Chondrocyte (in vitro differentiated cells): ENCODE measurements at regions not wholly inside any gene's neighbourhood (a gene's known extent, or its start where the extent isn't known, plus 50 kb on each side); places are given as distances from the start of the nearest gene placed in this dataset.

Experiments
- DNase-seq: peaks from one replicate; pipeline ENCODE4 v3.0.0; 2021; ENCODE audit warnings: mixed read lengths, low spot score
- H3K27ac Mint-ChIP-seq: one replicate; pipeline ENCODE4 v1.8.0; 2021; ENCODE audit warnings: mild to moderate bottlenecking, moderate library complexity, mixed read lengths; ENCODE audit not compliant: unreplicated experiment
- H3K27me3 Mint-ChIP-seq: 2 replicates; pipeline ENCODE4 v1.8.0; 2021; ENCODE audit warnings: low read depth, mixed read lengths
- H3K36me3 Mint-ChIP-seq: 2 replicates; pipeline ENCODE4 v1.8.0; 2021; ENCODE audit warnings: low read depth, mixed read lengths
- H3K4me1 Mint-ChIP-seq: 2 replicates; pipeline ENCODE4 v1.8.0; 2021; ENCODE audit warnings: low read depth, mild to moderate bottlenecking, mixed read lengths
- H3K4me3 Mint-ChIP-seq: one replicate; pipeline ENCODE4 v1.8.0; 2021; ENCODE audit warnings: mild to moderate bottlenecking, moderate library complexity, mixed read lengths; ENCODE audit not compliant: unreplicated experiment
- H3K9me3 Mint-ChIP-seq: 2 replicates; pipeline ENCODE4 v1.8.0; 2021; ENCODE audit warnings: low read depth, mixed read lengths
- TF ChIP-seq, protein P1 (sequence below): fragments of 200-600 bp; sonication (generic); IDR thresholded peaks from 2 replicates; pipeline ENCODE4 v1.5.0; 2021; ENCODE audit warnings: antibody characterized with exemption, mild to moderate bottlenecking, moderate library complexity

DNA sequence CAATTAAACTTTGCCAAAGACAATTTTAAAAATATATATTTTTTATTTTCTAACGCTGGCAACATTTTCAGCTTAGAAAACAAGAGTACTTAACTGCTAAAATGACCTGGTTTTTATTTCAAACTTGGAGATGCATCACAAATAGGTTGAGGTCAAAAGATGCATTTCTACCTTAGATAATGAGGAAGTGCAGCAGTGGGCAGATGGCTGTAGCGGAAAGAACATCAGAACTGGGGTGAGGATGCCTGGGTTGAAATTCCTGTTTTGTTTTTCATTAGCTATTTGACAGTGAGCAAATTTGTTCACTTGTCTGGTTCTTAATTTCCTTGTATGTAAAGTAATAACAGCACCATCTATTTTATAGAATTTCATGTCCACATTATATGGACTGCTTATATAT lies 524.8 kb upstream of the KLF4 start:
- H3K4me1 Mint-ChIP-seq, result no peaks in the 10 kb centered on the region
- H3K27me3 Mint-ChIP-seq, result peaks cover 2% of the 10 kb centered on the region

DNA sequence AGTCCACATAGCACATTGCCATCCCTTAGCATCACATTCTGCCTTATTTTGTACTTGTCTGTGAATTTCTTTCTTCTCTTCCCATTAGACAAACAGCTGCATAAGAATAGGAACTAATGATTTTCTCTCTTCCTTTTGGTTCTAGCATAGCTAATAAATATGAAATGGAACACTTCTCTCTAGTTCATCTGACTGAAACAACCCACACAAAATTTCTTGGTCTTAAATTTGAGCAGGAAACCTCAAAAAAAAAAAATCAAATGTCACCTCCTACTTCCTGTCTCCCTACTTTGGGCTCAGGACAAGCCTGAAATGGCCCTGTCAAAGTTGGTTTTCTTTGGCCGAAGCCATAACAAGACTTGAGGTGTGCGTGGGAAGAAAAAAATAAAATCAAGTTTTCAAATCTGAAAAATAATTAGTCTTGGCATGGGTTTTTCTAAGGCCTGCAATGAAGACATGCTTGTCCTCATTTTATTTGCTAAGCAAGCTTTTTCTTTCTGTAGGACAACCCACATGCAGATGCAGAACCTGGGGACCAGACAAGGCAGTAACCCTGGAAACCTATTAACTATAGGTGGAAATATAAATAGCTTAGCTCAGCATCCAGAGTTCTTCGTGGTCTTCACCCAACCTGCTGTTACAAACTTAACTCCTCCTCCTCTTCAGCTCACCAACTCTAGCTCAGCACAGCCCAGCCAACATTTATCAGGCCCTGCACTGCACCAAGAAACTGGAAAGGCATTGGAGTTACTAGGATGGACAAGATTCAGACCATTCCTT lies 523.5 kb upstream of the KLF4 start:
- Mint-ChIP-seq H3K27ac (no peak overlapping the region), H3K36me3 (no peaks in the 10 kb centered on the region), H3K4me1 (no peaks in the 10 kb centered on the region), H3K9me3 (no peaks in the 10 kb centered on the region), H3K4me3 (no peak overlapping the region), H3K27me3 (peaks cover 4% of the 10 kb centered on the region)
- no peak for DNase-seq
- TF ChIP-seq, protein P1, sequence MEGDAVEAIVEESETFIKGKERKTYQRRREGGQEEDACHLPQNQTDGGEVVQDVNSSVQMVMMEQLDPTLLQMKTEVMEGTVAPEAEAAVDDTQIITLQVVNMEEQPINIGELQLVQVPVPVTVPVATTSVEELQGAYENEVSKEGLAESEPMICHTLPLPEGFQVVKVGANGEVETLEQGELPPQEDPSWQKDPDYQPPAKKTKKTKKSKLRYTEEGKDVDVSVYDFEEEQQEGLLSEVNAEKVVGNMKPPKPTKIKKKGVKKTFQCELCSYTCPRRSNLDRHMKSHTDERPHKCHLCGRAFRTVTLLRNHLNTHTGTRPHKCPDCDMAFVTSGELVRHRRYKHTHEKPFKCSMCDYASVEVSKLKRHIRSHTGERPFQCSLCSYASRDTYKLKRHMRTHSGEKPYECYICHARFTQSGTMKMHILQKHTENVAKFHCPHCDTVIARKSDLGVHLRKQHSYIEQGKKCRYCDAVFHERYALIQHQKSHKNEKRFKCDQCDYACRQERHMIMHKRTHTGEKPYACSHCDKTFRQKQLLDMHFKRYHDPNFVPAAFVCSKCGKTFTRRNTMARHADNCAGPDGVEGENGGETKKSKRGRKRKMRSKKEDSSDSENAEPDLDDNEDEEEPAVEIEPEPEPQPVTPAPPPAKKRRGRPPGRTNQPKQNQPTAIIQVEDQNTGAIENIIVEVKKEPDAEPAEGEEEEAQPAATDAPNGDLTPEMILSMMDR, result no peak

More for the DNA sequence above, 524.8 kb upstream of the KLF4 start:
- Mint-ChIP-seq H3K27ac (no peak overlapping the region), H3K36me3 (no peaks in the 10 kb centered on the region), H3K4me3 (no peak overlapping the region), H3K9me3 (no peaks in the 10 kb centered on the region)
- TF ChIP-seq, protein P1, result no peak
- no peak for DNase-seq

DNA sequence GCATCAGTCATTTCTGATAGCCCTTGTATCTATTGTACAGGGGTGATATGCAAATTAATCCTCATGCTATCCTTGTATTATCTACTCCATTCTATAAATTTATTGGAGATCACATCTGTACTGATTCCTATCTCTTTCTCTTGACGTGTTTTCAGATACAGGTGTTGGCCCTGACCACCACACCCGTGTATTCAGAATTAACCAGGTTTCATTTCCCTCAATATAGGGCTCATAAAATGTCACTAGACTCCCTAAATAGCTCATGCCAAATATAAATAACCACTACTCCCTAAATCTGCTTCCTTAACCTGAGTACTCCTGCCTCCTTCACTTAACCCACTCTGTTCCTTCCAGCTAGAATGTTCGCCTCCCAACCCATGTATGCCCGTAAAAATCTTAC lies 522.8 kb upstream of the KLF4 start:
- Mint-ChIP-seq H3K4me3 (no peak overlapping the region), H3K36me3 (no peaks in the 10 kb centered on the region), H3K27ac (no peak overlapping the region), H3K9me3 (no peaks in the 10 kb centered on the region), H3K4me1 (no peaks in the 10 kb centered on the region), H3K27me3 (peaks cover 4% of the 10 kb centered on the region)
- DNase-seq, result no peak
- TF ChIP-seq, protein P1, result no peak

GRCh38 chr9:108003526-108003925 lies 514.0 kb upstream of the KLF4 start:
- no peak overlapping the region for H3K27ac Mint-ChIP-seq
- TF ChIP-seq, protein P1, result no peak
- H3K9me3 Mint-ChIP-seq, result no peaks in the 10 kb centered on the region
- no peak for DNase-seq
- H3K4me3 Mint-ChIP-seq, result no peak overlapping the region
- no peaks in the 10 kb centered on the region for H3K36me3 Mint-ChIP-seq
- H3K4me1 Mint-ChIP-seq, result no peaks in the 10 kb centered on the region
- peaks cover 31% of the 10 kb centered on the region for H3K27me3 Mint-ChIP-seq

DNA sequence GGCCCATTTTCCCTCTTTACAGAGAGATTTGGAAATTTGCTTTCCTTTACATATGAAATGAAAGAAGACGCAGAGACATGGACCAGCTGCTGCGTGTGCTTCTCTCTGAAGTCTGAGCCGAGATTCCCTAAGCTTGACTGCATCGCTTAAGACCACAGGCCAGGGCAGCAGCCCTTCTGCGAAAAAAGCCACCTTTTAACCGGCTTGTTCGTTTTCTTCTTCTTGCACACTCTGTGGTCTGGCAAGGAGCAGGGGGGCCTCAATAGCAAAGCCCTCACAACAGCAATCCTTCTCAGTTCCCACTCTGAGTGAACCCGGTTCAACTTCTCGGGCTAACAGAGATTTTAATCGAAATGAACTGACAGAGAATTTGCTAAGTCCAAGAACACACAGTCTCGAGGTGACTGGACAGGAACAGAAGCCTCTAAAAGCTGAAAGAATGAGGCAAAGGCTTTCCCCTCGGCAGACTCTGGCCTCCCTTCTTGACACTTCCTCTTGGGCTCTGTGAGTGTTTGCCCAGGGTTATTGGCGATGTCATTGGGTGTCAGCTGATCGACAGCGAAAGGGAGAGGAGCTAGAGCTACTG lies 512.9 kb upstream of the KLF4 start:
- H3K4me3 Mint-ChIP-seq, result no peak overlapping the region
- no peak for DNase-seq

More for the DNA sequence above, 512.9 kb upstream of the KLF4 start:
- Mint-ChIP-seq H3K9me3 (no peaks in the 10 kb centered on the region), H3K27me3 (peaks cover 33% of the 10 kb centered on the region), H3K36me3 (no peaks in the 10 kb centered on the region), H3K27ac (no peak overlapping the region), H3K4me1 (no peaks in the 10 kb centered on the region)
- TF ChIP-seq, protein P1, result no peak
